Mucosa of rectum (tissue), 2 donors: ENCODE measurements at regions not wholly inside any gene's neighbourhood (a gene's known extent, or its start where the extent isn't known, plus 50 kb on each side); places are given as distances from the start of the nearest gene placed in this dataset.

Experiments used
- H3K27ac ChIP-seq, 2 donors: one replicate each; pipeline ENCODE4 v1.7.0; 2013; ENCODE audit warnings: inconsistent platforms in 2 of 2, low read depth in 2 of 2, low read length in 2 of 2
- H3K27me3 ChIP-seq, 2 donors: one replicate each; pipeline ENCODE4 v1.7.0; 2013; ENCODE audit warnings: low read length in 2 of 2; ENCODE audit not compliant: control insufficient read depth in 2 of 2, insufficient read depth in 2 of 2
- H3K36me3 ChIP-seq, 2 donors: one replicate each; pipeline ENCODE4 v1.7.0; 2013; ENCODE audit warnings: low read length in 2 of 2; ENCODE audit not compliant: control insufficient read depth in 2 of 2, insufficient read depth in 2 of 2
- H3K4me1 ChIP-seq, 2 donors: one replicate each; pipeline ENCODE4 v1.7.0; 2013; ENCODE audit warnings: low read length in 2 of 2, mild to moderate bottlenecking in 1 of 2; ENCODE audit not compliant: control insufficient read depth in 2 of 2, insufficient read depth in 2 of 2
- H3K4me3 ChIP-seq, 2 donors: one replicate each; pipeline ENCODE4 v1.7.0; 2013; ENCODE audit warnings: low read length in 2 of 2
- H3K9ac ChIP-seq, 2 donors: one replicate each; pipeline ENCODE4 v1.7.0; 2013; ENCODE audit warnings: low read length in 2 of 2, low read depth in 1 of 2, mild to moderate bottlenecking in 1 of 2
- H3K9me3 ChIP-seq, 2 donors: one replicate each; pipeline ENCODE4 v1.7.0; 2013; ENCODE audit warnings: low read length in 2 of 2; ENCODE audit not compliant: control insufficient read depth in 2 of 2
- donor health status: healthy.
- donor health status: Normal muscosa, but diverticular disease.

DNA sequence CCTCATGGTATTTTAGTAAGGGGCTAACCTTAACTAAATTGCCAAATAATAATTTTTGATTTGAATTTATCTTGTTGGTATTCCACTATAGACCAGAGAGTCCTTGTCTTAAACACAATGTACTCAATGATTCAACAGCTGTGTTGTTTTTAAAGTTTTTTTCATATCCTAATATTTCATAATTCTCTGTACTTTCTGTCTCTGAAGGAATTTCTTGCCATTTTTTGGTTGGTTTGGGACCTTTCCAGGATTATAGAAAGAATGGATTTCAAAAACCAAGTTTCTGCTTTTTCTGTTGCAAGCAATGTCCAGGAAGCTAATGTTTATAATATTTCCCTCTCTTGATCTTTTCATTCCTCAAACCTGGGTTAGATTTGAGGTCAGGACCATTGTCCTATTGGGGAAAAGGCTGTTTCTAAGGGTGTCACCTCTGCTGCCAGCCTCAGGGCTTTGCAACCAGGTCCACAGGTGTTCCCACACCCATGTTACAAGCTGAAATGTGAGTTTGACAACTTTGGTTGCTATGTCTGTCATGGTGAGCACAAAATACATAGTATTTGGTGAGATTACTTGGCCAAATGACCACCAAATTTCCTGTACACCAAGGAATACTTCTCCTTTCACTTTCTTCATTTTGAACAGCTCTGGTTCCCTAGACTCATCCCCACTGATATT lies 363.7 kb upstream of the RGMA start:
- Histone ChIP-seq H3K27ac (no peak overlapping the region), H3K9ac (no peak overlapping the region), H3K4me3 (no peak overlapping the region)

DNA sequence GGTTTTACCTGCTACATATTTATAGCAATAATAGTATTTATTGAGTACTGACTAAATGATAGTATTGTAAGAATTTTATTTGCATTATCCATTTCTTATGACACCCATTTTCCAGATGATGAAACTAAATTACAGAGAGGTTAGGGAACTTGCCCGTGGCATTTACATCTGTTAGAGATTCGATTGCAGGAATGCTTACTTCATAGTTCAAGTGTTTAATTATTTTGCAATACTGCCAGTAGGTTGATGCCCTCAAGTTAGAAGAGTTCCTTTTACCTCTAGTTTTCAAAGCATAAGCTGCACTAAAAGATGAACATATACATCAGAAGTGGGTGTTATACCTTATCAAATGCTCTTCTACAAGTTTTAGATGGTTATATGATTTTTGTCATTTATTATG lies 362.8 kb upstream of the RGMA start:
- Histone ChIP-seq H3K9ac (no peak overlapping the region), H3K4me3 (no peak overlapping the region), H3K36me3 (no peaks in the 10 kb centered on the region), H3K27me3 (no peaks in the 10 kb centered on the region), H3K4me1 (no peaks in the 10 kb centered on the region), H3K9me3 (no peaks in the 10 kb centered on the region), H3K27ac (no peak overlapping the region)

More for the DNA sequence above, 363.7 kb upstream of the RGMA start:
- Histone ChIP-seq H3K27me3 (no peaks in the 10 kb centered on the region), H3K9me3 (no peaks in the 10 kb centered on the region), H3K4me1 (no peaks in the 10 kb centered on the region), H3K36me3 (no peaks in the 10 kb centered on the region)

DNA sequence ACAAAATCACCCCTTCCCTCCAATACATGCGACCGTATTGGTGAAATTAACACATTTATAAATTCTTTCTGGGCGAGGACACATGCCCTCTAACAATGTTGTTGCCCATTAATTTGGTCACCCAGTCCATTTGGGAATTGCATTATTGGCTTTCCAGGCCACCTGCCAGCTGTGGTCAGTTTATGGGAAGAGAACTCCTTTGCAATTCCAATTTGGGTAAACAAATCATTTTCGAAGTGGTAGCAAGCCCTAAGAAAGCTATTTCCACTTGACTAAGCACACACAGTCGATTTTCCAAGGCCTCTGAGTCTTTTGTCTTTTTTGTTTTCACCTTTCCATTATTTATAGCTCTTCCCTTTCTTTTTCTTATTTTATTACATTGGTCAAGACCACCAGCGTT lies 362.3 kb upstream of the RGMA start:
- H3K4me3 ChIP-seq = no peak overlapping the region
- H3K27me3 ChIP-seq = no peaks in the 10 kb centered on the region
- H3K9ac ChIP-seq = no peak overlapping the region
- H3K36me3 ChIP-seq = no peaks in the 10 kb centered on the region
- no peak overlapping the region for H3K27ac ChIP-seq
- H3K4me1 ChIP-seq = no peaks in the 10 kb centered on the region
- H3K9me3 ChIP-seq = no peaks in the 10 kb centered on the region

DNA sequence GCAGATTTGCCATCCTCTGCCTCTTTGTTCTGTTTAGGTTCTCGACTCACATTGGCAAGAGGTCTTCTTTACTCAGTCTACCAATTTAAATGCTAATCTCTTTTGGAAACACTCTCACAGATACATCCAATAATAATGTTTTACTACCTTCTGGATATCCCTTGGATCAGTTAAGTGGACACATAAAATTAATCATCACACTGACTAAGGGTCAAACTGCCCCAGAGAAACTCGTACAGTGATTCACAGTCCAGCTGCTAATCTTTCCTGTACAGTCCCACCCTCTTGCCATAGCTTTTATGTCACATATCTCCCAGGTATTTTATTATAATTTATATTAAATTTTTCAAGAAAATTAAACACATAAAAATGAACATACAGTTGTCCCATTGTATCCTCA lies 360.8 kb upstream of the RGMA start:
- Histone ChIP-seq H3K4me1 (no peaks in the 10 kb centered on the region), H3K9ac (no peak overlapping the region), H3K4me3 (no peak overlapping the region), H3K27ac (no peak overlapping the region), H3K36me3 (no peaks in the 10 kb centered on the region), H3K27me3 (no peaks in the 10 kb centered on the region), H3K9me3 (no peaks in the 10 kb centered on the region)

DNA sequence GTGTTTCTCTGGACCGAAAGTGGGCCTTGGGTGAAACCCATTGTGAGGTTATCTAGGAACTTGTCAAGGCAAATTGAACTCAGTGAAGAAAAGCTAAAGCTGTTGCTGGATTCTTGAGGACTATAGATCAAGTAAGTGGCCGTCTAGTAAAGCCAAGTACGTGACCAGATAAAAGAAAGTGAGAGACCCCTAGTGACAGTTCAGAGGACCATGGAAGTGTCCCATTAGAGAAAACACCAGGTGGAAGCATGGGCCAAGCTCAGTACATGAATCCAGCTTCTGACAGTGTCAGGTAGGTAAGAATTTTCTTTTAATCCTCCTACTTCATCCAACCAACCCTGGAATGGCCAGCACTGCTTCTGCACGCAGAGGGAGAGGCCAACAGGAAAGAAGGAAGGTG lies 349.3 kb upstream of the RGMA start:
- H3K9me3 ChIP-seq = no peaks in the 10 kb centered on the region
- no peak overlapping the region for H3K27ac ChIP-seq
- H3K9ac ChIP-seq = no peak overlapping the region
- no peaks in the 10 kb centered on the region for H3K4me1 ChIP-seq
- H3K4me3 ChIP-seq = no peak overlapping the region
- no peaks in the 10 kb centered on the region for H3K27me3 ChIP-seq
- no peaks in the 10 kb centered on the region for H3K36me3 ChIP-seq

DNA sequence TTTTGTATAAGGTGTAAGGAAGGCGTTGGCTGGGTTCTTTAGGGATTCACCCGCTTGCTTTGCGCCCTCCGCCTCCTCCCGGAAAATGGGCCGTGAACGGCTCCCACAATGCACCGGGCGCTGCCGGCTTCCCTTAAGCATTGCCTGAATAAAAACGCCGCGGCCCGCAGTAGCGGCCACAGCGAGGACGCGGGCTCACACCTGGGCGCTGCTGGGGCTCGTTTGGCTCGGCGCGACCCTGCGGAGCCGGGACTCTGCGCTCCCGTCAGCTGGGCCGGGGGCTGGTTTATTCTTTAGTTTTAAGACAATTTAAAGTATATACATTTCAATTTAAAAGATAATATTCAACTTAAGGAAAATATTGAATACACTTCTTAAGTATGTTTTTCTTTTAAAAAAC lies 343.5 kb upstream of the RGMA start:
- H3K9ac ChIP-seq = no peak overlapping the region
- no peaks in the 10 kb centered on the region for H3K36me3 ChIP-seq
- no peaks in the 10 kb centered on the region for H3K4me1 ChIP-seq
- H3K9me3 ChIP-seq = no peaks in the 10 kb centered on the region
- no peak overlapping the region for H3K27ac ChIP-seq
- no peak overlapping the region for H3K4me3 ChIP-seq
- H3K27me3 ChIP-seq = no peaks in the 10 kb centered on the region

DNA sequence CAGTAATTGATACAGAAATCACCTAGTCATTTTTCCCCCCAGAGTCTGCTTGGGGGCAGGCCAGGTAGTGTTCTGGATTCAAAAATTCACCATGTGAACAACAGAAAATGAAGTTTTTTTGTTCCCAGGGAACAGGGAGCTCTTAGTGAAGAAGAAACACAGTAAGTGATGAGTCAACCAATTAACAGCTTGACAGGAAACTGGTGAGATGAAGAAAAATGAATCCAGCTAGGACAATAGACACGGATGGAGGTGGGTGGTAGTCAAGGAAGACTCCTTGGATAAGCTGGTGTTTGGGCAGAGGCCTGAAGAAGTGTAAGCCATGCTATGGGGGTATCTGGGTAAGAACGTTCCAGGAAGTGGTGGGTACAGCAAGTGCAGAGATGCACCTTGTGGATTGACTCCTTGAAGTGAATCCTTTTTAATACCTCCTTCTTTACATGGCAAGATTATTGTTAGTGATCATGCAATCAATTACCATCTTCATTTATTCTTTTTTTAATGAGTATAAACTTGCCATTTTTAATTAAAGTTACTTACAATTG lies 339.9 kb upstream of the RGMA start:
- no peaks in the 10 kb centered on the region for H3K9me3 ChIP-seq
- no peak overlapping the region for H3K27ac ChIP-seq
- H3K9ac ChIP-seq = no peak overlapping the region
- no peaks in the 10 kb centered on the region for H3K4me1 ChIP-seq
- H3K27me3 ChIP-seq = no peaks in the 10 kb centered on the region
- H3K4me3 ChIP-seq = no peak overlapping the region
- no peaks in the 10 kb centered on the region for H3K36me3 ChIP-seq

DNA sequence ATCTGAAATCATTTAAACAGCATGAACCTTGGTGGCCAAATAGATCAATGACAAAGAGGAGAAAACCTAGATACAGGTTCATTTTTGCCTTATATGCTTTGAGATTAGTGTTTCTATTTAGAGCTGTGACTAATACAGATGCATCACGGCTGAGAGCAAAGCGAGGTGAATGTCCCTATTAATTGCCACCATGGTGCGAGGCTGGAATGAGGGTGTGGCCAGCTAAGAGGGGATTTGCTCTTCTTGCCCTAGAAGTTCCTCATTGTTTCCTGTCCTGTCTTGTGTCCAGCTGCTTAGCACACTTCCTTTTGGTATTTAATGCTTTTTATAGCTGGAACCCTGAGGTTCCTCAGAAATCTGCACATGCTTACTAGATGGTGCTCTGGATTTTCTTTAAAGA lies 339.1 kb upstream of the RGMA start:
- H3K27ac ChIP-seq = no peak overlapping the region
- H3K36me3 ChIP-seq = no peaks in the 10 kb centered on the region
- no peaks in the 10 kb centered on the region for H3K9me3 ChIP-seq
- H3K4me1 ChIP-seq = no peaks in the 10 kb centered on the region
- no peak overlapping the region for H3K4me3 ChIP-seq
- H3K9ac ChIP-seq = no peak overlapping the region
- H3K27me3 ChIP-seq = no peaks in the 10 kb centered on the region

DNA sequence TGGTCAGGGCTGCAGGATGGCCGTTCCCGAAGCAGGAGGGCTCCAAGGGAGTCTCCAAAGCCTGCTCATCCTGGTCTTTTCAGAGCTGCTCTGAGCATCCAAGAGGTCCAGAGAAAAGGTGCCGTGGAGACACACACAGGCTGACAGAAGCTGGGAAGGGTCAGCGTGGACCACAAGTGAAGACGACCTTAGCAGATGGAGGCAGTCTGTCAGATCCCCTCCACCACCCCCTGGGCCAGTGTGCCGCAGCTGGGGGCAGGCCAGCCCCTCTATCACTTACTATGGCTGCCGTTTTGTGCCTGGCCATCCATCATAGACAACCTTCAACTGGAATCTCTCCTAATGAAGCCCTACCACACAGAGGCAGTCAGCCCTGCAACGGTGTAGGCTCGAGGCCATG lies 335.1 kb upstream of the RGMA start:
- no peak overlapping the region for H3K9ac ChIP-seq
- H3K9me3 ChIP-seq = no peaks in the 10 kb centered on the region
- no peaks in the 10 kb centered on the region for H3K27me3 ChIP-seq
- H3K4me1 ChIP-seq = no peaks in the 10 kb centered on the region
- no peaks in the 10 kb centered on the region for H3K36me3 ChIP-seq
- H3K27ac ChIP-seq = no peak overlapping the region
- H3K4me3 ChIP-seq = no peak overlapping the region

DNA sequence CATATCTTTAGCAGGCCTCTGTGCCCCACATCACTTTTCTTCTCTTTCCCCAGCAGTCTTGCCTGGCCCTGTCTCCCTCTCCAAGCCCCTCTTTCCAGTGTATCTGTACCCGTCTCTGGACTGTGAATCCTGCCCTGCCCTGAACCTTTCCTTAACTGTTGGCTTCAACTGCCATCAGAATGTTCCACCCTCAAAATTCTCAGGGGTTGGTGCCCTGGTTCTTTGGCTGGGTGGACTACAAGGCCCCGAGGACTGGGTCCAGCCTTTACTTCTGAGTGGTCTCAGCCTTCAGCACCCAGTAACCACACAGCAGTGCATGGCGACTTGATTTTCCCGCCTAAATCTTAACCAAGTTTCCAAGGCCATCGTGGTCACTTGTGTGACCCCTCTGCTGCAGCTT lies 333.5 kb upstream of the RGMA start:
- no peaks in the 10 kb centered on the region for H3K9me3 ChIP-seq

More for the DNA sequence above, 333.5 kb upstream of the RGMA start:
- no peak overlapping the region for H3K9ac ChIP-seq
- no peak overlapping the region for H3K4me3 ChIP-seq
- no peak overlapping the region for H3K27ac ChIP-seq
- no peaks in the 10 kb centered on the region for H3K4me1 ChIP-seq
- H3K36me3 ChIP-seq = no peaks in the 10 kb centered on the region
- no peaks in the 10 kb centered on the region for H3K27me3 ChIP-seq
